GM12875 (cell line): ENCODE measurements at regions not wholly inside any gene's neighbourhood (a gene's known extent, or its start where the extent isn't known, plus 50 kb on each side); places are given as distances from the start of the nearest gene placed in this dataset.
"Not testable (repeated sequence)": the region's sequence is repeated elsewhere in the genome, so short reads cannot be mapped to it uniquely, and the experiment has no call there.

Experiments used
- H3K4me3 ChIP-seq: one replicate; pipeline ENCODE4 v1.5.1; 2011; ENCODE audit warnings: low read depth, low read length, control low read depth
- CTCF ChIP-seq: IDR thresholded peaks from 2 replicates; pipeline ENCODE4 v1.5.1; 2011; ENCODE audit warnings: low read depth, mild to moderate bottlenecking, control low read depth, inconsistent platforms, low read length, moderate library complexity, borderline replicate concordance; ENCODE audit not compliant: insufficient read depth

GRCh38 chr3:68676136-68676535 is 256.2 kb downstream of the TAFA4 start:
- H3K4me3 ChIP-seq = no peak overlapping the region
- TF ChIP-seq CTCF = no peak

GRCh38 chr3:68667346-68667745 is 265.0 kb downstream of the TAFA4 start:
- no peak overlapping the region for H3K4me3 ChIP-seq
- TF ChIP-seq CTCF = no peak

GRCh38 chr3:68666429-68667136 is 265.8 kb downstream of the TAFA4 start:
- no peak for TF ChIP-seq CTCF
- no peak overlapping the region for H3K4me3 ChIP-seq

- no peak overlapping the region for H3K4me3 ChIP-seq
- TF ChIP-seq CTCF = no peak
Observed at GRCh38 chr3:68664276-68664675, 268.1 kb downstream of the TAFA4 start.

GRCh38 chr3:68662176-68662575 is 270.2 kb downstream of the TAFA4 start:
- H3K4me3 ChIP-seq = no peak overlapping the region
- no peak for TF ChIP-seq CTCF

- H3K4me3 ChIP-seq = not testable (repeated sequence)
Observed at GRCh38 chr3:68650657-68651056, 281.7 kb downstream of the TAFA4 start.

- no peak overlapping the region for H3K4me3 ChIP-seq
- no peak for TF ChIP-seq CTCF
Observed at GRCh38 chr3:68648494-68648893, 283.9 kb downstream of the TAFA4 start.
